OCI-LY3 (cell line): ENCODE measurements at regions not wholly inside any gene's neighbourhood (a gene's known extent, or its start where the extent isn't known, plus 50 kb on each side); places are given as distances from the start of the nearest gene placed in this dataset.

Source experiments
- H2AFZ ChIP-seq: fragments of 200-600, 300-600 bp; shearing (Covaris generic); 2 replicates; pipeline ENCODE4 v1.6.0; 2014; ENCODE audit warnings: antibody characterized with exemption, low read depth, low read length
- H3K27ac ChIP-seq: fragments of 200-600, 300-600 bp; sonication (generic); 2 replicates; pipeline ENCODE4 v1.5.1; 2014; ENCODE audit warnings: mild to moderate bottlenecking, low read length, moderate library complexity, mixed read lengths
- H3K27me3 ChIP-seq: fragments of 200-600, 300-600 bp; sonication (generic); 2 replicates; pipeline ENCODE4 v1.6.1; 2014; ENCODE audit warnings: low read depth, low read length, mixed read lengths
- H3K36me3 ChIP-seq: fragments of 200-600, 300-600 bp; sonication (generic); replicated peaks from 2 replicates; pipeline ENCODE3; 2014; ENCODE audit warnings: low read depth, low read length, mixed read lengths
- H3K4me1 ChIP-seq: fragments of 300-600, 200-600 bp; sonication (generic); 2 replicates; pipeline ENCODE4 v1.6.1; 2014; ENCODE audit warnings: low read length, mixed read lengths
- H3K4me2 ChIP-seq: fragments of 200-600, 300-600 bp; sonication (generic); 2 replicates; pipeline ENCODE4 v1.6.1; 2014; ENCODE audit warnings: low read length, mixed read lengths
- H3K4me3 ChIP-seq: fragments of 300-600, 200-600 bp; sonication (generic); 2 replicates; pipeline ENCODE4 v1.5.1; 2014; ENCODE audit warnings: antibody characterized with exemption, mild to moderate bottlenecking, low read length, moderate library complexity
- H3K79me2 ChIP-seq: fragments of 300-600, 200-600 bp; shearing (Covaris generic); 2 replicates; pipeline ENCODE4 v1.6.1; 2014; ENCODE audit warnings: mild to moderate bottlenecking, low read length, mixed read lengths
- H3K9ac ChIP-seq: fragments of 300-600, 200-600 bp; shearing (Covaris generic); 2 replicates; pipeline ENCODE4 v1.6.0; 2014; ENCODE audit warnings: mild to moderate bottlenecking, low read length, moderate library complexity
- H3K9me3 ChIP-seq: fragments of 200-600, 300-600 bp; shearing (Covaris generic); 2 replicates; pipeline ENCODE4 v1.6.1; 2014; ENCODE audit warnings: low read length, mixed read lengths; ENCODE audit not compliant: insufficient read depth
- H4K20me1 ChIP-seq: fragments of 200-600, 300-600 bp; sonication (generic); 2 replicates; pipeline ENCODE4 v1.6.1; 2016; ENCODE audit warnings: low read length, mixed read lengths; ENCODE audit not compliant: insufficient read depth
- CTCF ChIP-seq: fragments of 200-600, 300-600 bp; sonication (generic); IDR thresholded peaks from 2 replicates; pipeline ENCODE4 v1.5.1; 2014; ENCODE audit warnings: antibody characterized with exemption, low read length, low read depth
- EZH2phosphoT487 ChIP-seq: fragments of 200-600 bp; shearing (Covaris generic); IDR thresholded peaks from 2 replicates; pipeline ENCODE4 v1.6.1; 2018; ENCODE audit warnings: antibody characterized with exemption, mixed run types, low read depth

DNA sequence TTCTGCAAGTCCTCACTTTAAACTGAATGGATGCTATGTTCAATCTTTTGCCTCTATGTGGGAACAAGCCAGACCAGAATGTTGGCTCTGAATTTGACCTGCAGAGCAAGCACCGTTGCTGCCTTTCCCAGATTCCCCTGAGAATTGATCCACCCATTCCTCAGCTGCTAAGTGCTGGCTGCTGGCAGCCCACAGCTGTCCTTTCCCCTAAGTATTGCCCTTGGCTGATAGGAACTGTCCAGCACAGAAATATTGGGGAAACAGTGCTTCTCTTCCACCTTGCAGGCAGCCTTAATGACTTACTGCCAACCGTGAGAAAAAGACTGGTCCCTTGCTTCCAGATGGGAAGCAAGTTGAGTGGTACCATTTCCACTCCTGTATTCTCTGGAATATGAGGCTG is 475.9 kb downstream of the PDHA2 start:
- Histone ChIP-seq H3K9me3 (no peaks in the 10 kb centered on the region), H4K20me1 (no peaks in the 10 kb centered on the region), H3K27me3 (no peaks in the 10 kb centered on the region), H3K9ac (no peak overlapping the region), H3K4me2 (no peak overlapping the region), H3K36me3 (no peaks in the 10 kb centered on the region), H3K27ac (no peak overlapping the region), H3K4me1 (no peaks in the 10 kb centered on the region), H2AFZ (no peak overlapping the region), H3K4me3 (no peak overlapping the region), H3K79me2 (no peaks in the 10 kb centered on the region)
- no peak for TF ChIP-seq EZH2phosphoT487
- no peak for TF ChIP-seq CTCF

GRCh38 chr4:96316776-96317175 is 476.9 kb downstream of the PDHA2 start:
- Histone ChIP-seq H4K20me1 (no peaks in the 10 kb centered on the region), H3K79me2 (no peaks in the 10 kb centered on the region), H3K27me3 (no peaks in the 10 kb centered on the region), H2AFZ (no peak overlapping the region), H3K9me3 (no peaks in the 10 kb centered on the region), H3K4me2 (no peak overlapping the region), H3K9ac (no peak overlapping the region), H3K4me1 (no peaks in the 10 kb centered on the region), H3K36me3 (no peaks in the 10 kb centered on the region), H3K27ac (no peak overlapping the region), H3K4me3 (no peak overlapping the region)
- TF ChIP-seq CTCF = no peak
- TF ChIP-seq EZH2phosphoT487 = no peak

DNA sequence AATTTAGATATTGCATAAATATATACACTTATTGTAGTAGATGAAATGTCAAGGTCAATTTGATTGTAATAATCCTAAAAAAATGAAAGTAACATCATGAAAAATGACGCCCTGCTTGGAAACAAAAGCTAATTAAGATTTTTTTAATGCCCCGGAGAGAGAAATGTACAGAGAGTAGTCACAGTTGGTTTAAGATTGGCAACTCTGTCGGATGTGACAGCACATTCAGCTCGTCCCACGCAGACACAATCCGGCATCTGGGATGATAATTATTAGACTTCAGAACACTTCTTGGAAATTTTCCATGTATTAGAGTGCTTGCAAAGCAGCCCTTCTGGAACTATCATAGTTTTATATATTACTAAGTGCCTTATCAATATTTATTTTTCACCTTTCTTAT is 478.0 kb downstream of the PDHA2 start:
- TF ChIP-seq EZH2phosphoT487 (no peak), CTCF (no peak)
- H3K27me3 ChIP-seq = no peaks in the 10 kb centered on the region
- H3K27ac ChIP-seq = no peak overlapping the region
- H2AFZ ChIP-seq = no peak overlapping the region
- no peak overlapping the region for H3K4me3 ChIP-seq
- no peaks in the 10 kb centered on the region for H3K9me3 ChIP-seq
- H3K9ac ChIP-seq = no peak overlapping the region
- H3K79me2 ChIP-seq = no peaks in the 10 kb centered on the region
- no peaks in the 10 kb centered on the region for H3K36me3 ChIP-seq
- no peaks in the 10 kb centered on the region for H4K20me1 ChIP-seq
- H3K4me1 ChIP-seq = no peaks in the 10 kb centered on the region
- H3K4me2 ChIP-seq = no peak overlapping the region

DNA sequence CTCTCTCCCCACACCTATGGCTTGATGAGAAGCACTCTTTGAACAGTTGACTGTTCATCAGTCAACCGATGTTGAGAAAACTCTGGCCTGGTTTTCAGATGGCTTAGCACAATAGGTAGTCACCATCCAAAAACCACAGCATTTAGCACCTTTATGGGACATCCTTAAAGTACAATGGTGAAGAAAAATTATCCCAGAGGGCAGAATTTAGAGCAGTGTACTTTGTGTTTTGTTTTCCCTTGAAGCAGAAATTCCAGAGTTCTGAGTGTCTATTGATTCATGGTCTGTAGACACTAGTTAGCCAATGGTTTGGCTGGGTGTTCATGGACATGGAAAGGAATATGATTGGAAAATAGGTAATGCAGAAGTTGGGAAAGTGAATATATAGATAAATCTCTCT is 487.0 kb downstream of the PDHA2 start:
- Histone ChIP-seq H3K9me3 (peaks cover 4% of the 10 kb centered on the region; the same call in 1 of the 2 replicates), H3K27ac (no peak overlapping the region), H3K4me3 (no peak overlapping the region), H4K20me1 (no peaks in the 10 kb centered on the region), H3K79me2 (no peaks in the 10 kb centered on the region), H3K4me2 (no peak overlapping the region), H3K27me3 (no peaks in the 10 kb centered on the region), H3K9ac (no peak overlapping the region), H3K4me1 (no peaks in the 10 kb centered on the region), H2AFZ (no peak overlapping the region), H3K36me3 (no peaks in the 10 kb centered on the region)
- TF ChIP-seq CTCF (no peak), EZH2phosphoT487 (no peak)
